Kidney (tissue), 13 donors: ENCODE measurements at regions not wholly inside any gene's neighbourhood (a gene's known extent, or its start where the extent isn't known, plus 50 kb on each side); places are given as distances from the start of the nearest gene placed in this dataset.

Experiments
- DNase-seq, 5 donors: peaks; one replicate each; pipeline ENCODE4 v3.0.0-alpha.2; 2013 to 2020
- FAIRE-seq: peaks from 2 replicates; lab custom pipeline; 2012; peaks lifted over from hg19 to GRCh38; lab: Jason Lieb, UNC
- H3K27ac ChIP-seq, 2 donors: one replicate each; pipeline ENCODE4 v1.7.0; 2013; ENCODE audit warnings: low read depth in 2 of 2, low read length in 2 of 2, inconsistent platforms in 1 of 2
- H3K27me3 ChIP-seq: one replicate; pipeline ENCODE4 v1.7.1; 2013; ENCODE audit warnings: low read length, inconsistent platforms; ENCODE audit not compliant: control insufficient read depth, insufficient read depth
- H3K36me3 ChIP-seq, 3 donors: one replicate each; pipeline versions ENCODE4 v1.7.0 to v1.7.1; 2013; ENCODE audit warnings: low read length in 3 of 3, control low read depth in 1 of 3, inconsistent platforms in 1 of 3; ENCODE audit not compliant: insufficient read depth in 3 of 3, control insufficient read depth in 2 of 3
- H3K4me1 ChIP-seq, 3 donors: one replicate each; pipeline versions ENCODE4 v1.7.0 to v1.7.1; 2013; ENCODE audit warnings: low read length in 3 of 3, inconsistent platforms in 1 of 3, low read depth in 1 of 3; ENCODE audit not compliant: control insufficient read depth in 2 of 3, insufficient read depth in 2 of 3
- H3K4me3 ChIP-seq, 3 donors: one replicate each; pipeline versions ENCODE4 v1.7.0 to v1.8.1; 2013; ENCODE audit warnings: low read length in 3 of 3, control low read depth in 1 of 3, inconsistent platforms in 1 of 3
- H3K9ac ChIP-seq, 3 donors: one replicate each; pipeline versions ENCODE4 v1.7.0 to v1.7.1; 2013; ENCODE audit warnings: low read length in 3 of 3, control low read depth in 1 of 3, inconsistent platforms in 1 of 3
- H3K9me3 ChIP-seq, 3 donors: one replicate each; pipeline versions ENCODE4 v1.7.0 to v1.7.1; 2013; ENCODE audit warnings: low read length in 3 of 3, control low read depth in 1 of 3, inconsistent platforms in 1 of 3; ENCODE audit not compliant: control insufficient read depth in 2 of 3, insufficient read depth in 1 of 3
- intact Hi-C: fragments of 100-400 bp; cut with DNase I; formaldehyde crosslinking; loops from one replicate; pipeline ENCODE4 v1.11.1; 2022
- TF ChIP-seq, protein P1 (sequence below): IDR thresholded peaks from 3 replicates; pipeline ENCODE4 v1.5.1; 2012; ENCODE audit warnings: mild to moderate bottlenecking, moderate library complexity, borderline replicate concordance; ENCODE audit not compliant: insufficient read depth; ENCODE audit errors: extremely low read depth
- donor health status: control.
- donor health status: control.
- donor health status: control.
- donor health status: control.
- donor health status: control.
- donor health status: DM: yes; HTN: yes; CAD: no.
- donor health status: Normal renal cell carcinoma (clear cell type).

DNA sequence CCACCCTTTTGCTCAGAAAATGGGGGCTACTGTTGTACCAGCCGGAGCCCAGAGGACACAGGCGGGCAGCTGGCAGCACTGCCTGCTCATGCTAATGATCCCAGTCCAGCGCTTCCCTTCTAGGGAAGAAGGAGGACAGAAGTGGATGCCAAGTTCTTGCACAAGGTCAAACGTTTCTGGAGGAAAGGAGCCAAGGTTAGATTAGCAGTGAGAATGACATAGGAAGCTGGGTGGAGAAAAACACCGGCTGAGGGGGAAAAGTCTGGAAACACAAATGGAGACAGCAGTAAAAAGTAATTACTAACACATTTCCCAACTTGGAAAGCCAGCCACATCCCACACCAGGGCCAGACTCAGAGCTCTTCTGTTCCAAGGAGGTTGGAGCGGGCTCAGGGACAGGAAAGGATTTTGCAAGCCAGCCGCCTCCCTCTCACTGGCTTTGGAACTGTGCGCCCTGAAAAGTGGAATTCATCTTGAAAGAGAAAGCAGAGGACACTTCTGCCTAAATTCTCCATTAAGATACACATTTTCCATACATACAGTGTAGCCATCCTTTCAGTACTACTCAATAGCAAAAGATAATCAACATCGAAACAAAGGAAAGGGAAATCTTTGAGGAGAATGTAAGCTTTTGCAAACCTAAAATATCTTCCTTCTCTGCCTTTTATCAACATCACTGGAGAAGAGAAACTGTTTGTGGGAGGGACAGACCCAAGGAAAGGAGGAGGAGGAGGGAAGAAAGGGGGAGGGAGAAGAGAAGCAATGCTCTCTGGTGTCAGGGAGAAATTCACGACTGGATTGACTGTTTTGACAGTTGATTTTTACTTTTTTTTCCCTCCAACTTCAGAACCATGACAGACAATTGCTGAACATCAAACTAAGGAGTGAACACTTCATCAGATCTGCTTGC, 133.6 kb downstream of the CD47 start:
- Histone ChIP-seq H3K9ac (no peak overlapping the region), H3K27me3 (no peaks in the 10 kb centered on the region), H3K4me1 (no peaks in the 10 kb centered on the region), H3K9me3 (no peaks in the 10 kb centered on the region), H3K27ac (peak overlapping the region in 1 of 2 donors; percentile 29), H3K4me3 (peak overlapping the region in 2 of 3 donors; percentile 1 to 19), H3K36me3 (no peaks in the 10 kb centered on the region)
- DNase-seq (peak in 3 of 5 donors; percentile 9 to 73 (median 54)), FAIRE-seq (no peak)
- TF ChIP-seq, protein P1, sequence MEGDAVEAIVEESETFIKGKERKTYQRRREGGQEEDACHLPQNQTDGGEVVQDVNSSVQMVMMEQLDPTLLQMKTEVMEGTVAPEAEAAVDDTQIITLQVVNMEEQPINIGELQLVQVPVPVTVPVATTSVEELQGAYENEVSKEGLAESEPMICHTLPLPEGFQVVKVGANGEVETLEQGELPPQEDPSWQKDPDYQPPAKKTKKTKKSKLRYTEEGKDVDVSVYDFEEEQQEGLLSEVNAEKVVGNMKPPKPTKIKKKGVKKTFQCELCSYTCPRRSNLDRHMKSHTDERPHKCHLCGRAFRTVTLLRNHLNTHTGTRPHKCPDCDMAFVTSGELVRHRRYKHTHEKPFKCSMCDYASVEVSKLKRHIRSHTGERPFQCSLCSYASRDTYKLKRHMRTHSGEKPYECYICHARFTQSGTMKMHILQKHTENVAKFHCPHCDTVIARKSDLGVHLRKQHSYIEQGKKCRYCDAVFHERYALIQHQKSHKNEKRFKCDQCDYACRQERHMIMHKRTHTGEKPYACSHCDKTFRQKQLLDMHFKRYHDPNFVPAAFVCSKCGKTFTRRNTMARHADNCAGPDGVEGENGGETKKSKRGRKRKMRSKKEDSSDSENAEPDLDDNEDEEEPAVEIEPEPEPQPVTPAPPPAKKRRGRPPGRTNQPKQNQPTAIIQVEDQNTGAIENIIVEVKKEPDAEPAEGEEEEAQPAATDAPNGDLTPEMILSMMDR: no peak
- intact Hi-C loops: no loop called here

DNA sequence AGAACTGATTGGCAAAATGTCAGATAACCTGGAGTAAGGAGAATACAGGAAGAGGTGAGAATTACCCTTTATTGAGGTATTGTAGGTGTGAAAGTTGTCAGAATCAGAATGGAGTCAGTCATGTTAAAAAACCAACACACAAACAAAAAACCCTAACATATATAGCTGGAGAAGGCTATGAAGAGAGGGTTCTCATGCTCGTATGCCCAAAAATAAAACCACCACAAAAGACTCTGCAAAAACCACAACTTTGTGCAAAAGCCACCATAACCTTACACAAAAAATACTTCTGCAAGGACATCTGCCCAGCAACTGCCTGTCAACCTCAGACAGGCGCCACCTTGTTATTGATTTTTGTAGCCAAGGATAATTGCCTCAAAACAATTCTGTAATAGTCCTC, 136.0 kb downstream of the CD47 start:
- TF ChIP-seq, protein P1: no peak
- no peaks in the 10 kb centered on the region for H3K4me1 ChIP-seq
- intact Hi-C loops: no loop called here
- no peaks in the 10 kb centered on the region for H3K36me3 ChIP-seq
- H3K27me3 ChIP-seq: no peaks in the 10 kb centered on the region
- H3K27ac ChIP-seq: no peak overlapping the region
- H3K9ac ChIP-seq: no peak overlapping the region
- FAIRE-seq (no peak), DNase-seq (no peak)
- no peak overlapping the region for H3K4me3 ChIP-seq
- no peaks in the 10 kb centered on the region for H3K9me3 ChIP-seq

DNA sequence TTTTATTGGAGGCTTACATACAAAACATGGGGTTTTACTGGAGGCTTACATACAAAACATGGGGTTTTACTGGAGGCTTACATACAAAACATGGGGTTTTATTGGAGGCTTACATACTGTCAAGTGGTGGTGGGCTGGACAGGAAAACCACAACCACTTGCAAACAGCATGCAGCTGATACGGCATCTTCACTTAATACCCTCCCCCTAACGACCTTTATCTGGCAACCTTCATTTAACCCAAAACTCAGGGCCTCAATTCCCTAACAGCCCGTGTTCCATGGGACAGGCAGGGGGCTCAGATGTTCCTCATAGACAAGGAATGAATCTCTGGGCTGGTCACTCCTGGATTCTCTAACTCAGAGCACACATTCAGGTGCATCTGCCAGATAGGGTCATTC, 137.1 kb downstream of the CD47 start:
- H3K9ac ChIP-seq: no peak overlapping the region

More for the DNA sequence above, 137.1 kb downstream of the CD47 start:
- Histone ChIP-seq H3K27ac (no peak overlapping the region), H3K36me3 (no peaks in the 10 kb centered on the region), H3K27me3 (no peaks in the 10 kb centered on the region), H3K4me1 (no peaks in the 10 kb centered on the region), H3K9me3 (no peaks in the 10 kb centered on the region), H3K4me3 (no peak overlapping the region)
- DNase-seq (no peak), FAIRE-seq (no peak)
- intact Hi-C loops: no loop called here
- TF ChIP-seq, protein P1: no peak
